ENCODE measurements at regions not wholly inside any gene's neighbourhood (a gene's known extent, or its start where the extent isn't known, plus 50 kb on each side); places are given as distances from the start of the nearest gene placed in this dataset.

DNA sequence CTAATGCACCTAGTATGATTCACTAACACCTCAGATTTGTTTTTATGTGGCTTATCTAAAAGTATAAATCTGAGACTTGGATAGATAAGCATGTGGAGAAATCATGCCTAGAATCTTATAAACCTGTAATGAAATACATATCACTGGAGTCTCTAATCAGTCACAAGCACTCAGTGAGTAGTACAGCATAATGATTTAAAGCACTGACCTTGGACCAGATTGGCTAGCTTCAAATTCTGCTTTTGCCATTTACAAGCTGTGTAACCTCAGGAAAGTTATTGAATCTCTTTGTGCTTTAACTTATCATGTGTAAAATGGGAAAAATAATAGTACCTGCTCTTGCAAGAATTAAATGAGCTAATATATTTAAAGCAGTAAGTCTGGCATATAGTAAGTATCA, 61.2 kb upstream of the ALDH1A1 start:
- H3K36me3 ChIP-seq = no peaks in the 10 kb centered on the region
- no peak overlapping the region for H3K4me3 ChIP-seq
- no peaks in the 10 kb centered on the region for H3K27me3 ChIP-seq
- H3K27ac ChIP-seq = no peak overlapping the region
- H3K9me3 ChIP-seq = no peaks in the 10 kb centered on the region
- TF ChIP-seq, protein P1, sequence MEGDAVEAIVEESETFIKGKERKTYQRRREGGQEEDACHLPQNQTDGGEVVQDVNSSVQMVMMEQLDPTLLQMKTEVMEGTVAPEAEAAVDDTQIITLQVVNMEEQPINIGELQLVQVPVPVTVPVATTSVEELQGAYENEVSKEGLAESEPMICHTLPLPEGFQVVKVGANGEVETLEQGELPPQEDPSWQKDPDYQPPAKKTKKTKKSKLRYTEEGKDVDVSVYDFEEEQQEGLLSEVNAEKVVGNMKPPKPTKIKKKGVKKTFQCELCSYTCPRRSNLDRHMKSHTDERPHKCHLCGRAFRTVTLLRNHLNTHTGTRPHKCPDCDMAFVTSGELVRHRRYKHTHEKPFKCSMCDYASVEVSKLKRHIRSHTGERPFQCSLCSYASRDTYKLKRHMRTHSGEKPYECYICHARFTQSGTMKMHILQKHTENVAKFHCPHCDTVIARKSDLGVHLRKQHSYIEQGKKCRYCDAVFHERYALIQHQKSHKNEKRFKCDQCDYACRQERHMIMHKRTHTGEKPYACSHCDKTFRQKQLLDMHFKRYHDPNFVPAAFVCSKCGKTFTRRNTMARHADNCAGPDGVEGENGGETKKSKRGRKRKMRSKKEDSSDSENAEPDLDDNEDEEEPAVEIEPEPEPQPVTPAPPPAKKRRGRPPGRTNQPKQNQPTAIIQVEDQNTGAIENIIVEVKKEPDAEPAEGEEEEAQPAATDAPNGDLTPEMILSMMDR (IDR thresholded peaks at IDR 0.05) = no peak
- TF ChIP-seq POLR2AphosphoS5 (IDR thresholded peaks at IDR 0.05; ENCODE audit: insufficient read depth in 1 of 2, low read depth in 1 of 2) = no peak
- TF ChIP-seq POLR2A (IDR thresholded peaks at IDR 0.05) = no peak
- intact Hi-C loops (cut with DNase I) = no loop called here
- no peaks in the 10 kb centered on the region for H3K4me1 ChIP-seq
- no peak for DNase-seq (ENCODE audit: extremely low spot score in 2 of 2)

DNA sequence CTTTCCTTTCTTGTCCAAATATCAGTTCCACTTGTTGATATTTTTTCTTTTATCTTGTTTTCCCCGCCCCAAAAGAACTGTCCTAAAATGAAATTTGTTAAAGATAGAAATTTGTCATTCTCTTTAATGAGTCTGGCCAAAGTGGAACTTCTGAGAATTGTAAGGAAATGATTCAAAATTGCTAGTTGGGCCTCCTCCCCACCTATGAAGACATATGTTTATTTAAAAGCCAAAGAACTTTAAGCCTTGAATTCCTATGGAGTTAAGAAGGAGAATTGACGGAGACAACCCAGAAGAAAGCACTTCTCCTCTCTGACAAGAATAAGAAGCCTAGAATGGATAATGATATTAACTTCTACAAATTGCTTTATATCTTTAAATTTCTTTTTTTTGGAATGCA, 59.1 kb upstream of the ALDH1A1 start:
- no peaks in the 10 kb centered on the region for H3K9me3 ChIP-seq
- DNase-seq (ENCODE audit: extremely low spot score in 2 of 2) = no peak
- intact Hi-C loops (cut with DNase I) = no loop called here
- no peaks in the 10 kb centered on the region for H3K27me3 ChIP-seq
- H3K4me3 ChIP-seq = no peak overlapping the region
- no peaks in the 10 kb centered on the region for H3K36me3 ChIP-seq
- H3K4me1 ChIP-seq = no peaks in the 10 kb centered on the region
- H3K27ac ChIP-seq = peak overlapping the region; percentile 57
- TF ChIP-seq POLR2AphosphoS5 (IDR thresholded peaks at IDR 0.05; ENCODE audit: insufficient read depth in 1 of 2, low read depth in 1 of 2) (no peak), POLR2A (IDR thresholded peaks at IDR 0.05) (no peak)
- TF ChIP-seq, protein P1 (IDR thresholded peaks at IDR 0.05) = no peak

DNA sequence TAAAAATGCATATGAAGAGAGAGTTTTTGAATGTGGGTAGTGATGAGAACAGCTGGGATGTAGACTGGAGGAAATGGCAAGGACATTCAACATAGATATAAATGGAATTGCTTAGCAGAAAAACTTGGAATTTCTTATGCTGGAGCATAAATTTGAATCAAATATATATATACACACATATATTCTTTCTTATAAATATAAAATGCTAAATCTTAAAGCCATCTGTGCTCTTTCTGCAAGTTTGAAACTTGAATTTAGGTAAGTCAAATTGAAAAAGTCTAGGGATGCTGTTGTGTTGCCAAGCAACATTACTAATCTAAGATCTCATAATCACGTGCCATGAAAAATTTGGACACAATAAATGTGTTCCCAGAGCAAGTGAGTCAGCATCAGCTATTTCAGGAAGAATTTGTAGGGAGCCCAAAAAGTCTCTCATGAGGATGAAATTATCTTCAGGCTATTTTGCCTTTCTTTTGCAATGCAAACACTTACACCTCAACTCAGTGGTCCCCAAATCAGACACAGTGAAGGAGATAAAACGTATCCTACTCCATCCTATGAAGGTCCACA, 58.4 kb upstream of the ALDH1A1 start:
- no peak for DNase-seq (ENCODE audit: extremely low spot score in 2 of 2)
- H3K4me3 ChIP-seq = no peak overlapping the region
- peak overlapping the region; percentile 57 for H3K27ac ChIP-seq
- peak in 1 of 2 donors; percentile 82 for TF ChIP-seq POLR2AphosphoS5 (IDR thresholded peaks at IDR 0.05; ENCODE audit: insufficient read depth in 1 of 2, low read depth in 1 of 2)
- no peak for TF ChIP-seq POLR2A (IDR thresholded peaks at IDR 0.05)
- no peaks in the 10 kb centered on the region for H3K4me1 ChIP-seq
- H3K9me3 ChIP-seq = no peaks in the 10 kb centered on the region
- no peaks in the 10 kb centered on the region for H3K36me3 ChIP-seq
- H3K27me3 ChIP-seq = no peaks in the 10 kb centered on the region
- intact Hi-C loops (cut with DNase I) = no loop called here

DNA sequence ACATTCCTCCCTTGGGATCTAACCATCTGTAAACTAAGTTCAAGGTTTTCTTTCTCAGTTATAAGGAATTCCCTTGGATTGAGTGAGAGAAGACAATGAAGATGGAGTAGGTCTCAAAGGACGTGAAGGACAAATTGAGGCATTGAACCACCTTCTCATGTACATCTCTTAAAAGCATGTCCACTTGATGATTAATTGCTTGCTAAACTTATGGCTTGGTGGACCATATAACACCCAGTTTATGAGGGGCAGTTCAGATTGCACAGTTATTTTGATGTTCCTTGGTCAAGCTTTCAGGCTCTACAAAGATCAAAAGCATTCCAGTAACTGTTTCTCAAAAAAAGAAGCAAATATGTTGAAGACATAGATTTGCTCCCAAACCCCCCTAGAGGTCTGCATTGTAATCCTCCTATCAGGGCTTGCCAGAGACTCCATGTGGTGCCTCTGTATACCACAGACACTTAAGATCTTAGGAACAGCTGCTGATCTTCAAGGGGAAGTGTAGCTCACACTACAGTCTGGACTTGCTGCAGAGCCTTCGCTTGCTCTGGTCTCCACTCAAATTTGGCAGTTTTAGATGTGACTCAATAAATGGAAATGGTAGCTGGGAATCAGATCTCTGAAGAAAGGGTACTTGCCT, 56.9 kb upstream of the ALDH1A1 start:
- H3K9me3 ChIP-seq = no peaks in the 10 kb centered on the region
- no peak for DNase-seq (ENCODE audit: extremely low spot score in 2 of 2)
- H3K4me1 ChIP-seq = no peaks in the 10 kb centered on the region
- H3K27me3 ChIP-seq = no peaks in the 10 kb centered on the region
- H3K36me3 ChIP-seq = no peaks in the 10 kb centered on the region
- no peak overlapping the region for H3K4me3 ChIP-seq
- intact Hi-C loops (cut with DNase I) = no loop called here
- TF ChIP-seq, protein P1 (IDR thresholded peaks at IDR 0.05) = no peak
- no peak overlapping the region for H3K27ac ChIP-seq

DNA sequence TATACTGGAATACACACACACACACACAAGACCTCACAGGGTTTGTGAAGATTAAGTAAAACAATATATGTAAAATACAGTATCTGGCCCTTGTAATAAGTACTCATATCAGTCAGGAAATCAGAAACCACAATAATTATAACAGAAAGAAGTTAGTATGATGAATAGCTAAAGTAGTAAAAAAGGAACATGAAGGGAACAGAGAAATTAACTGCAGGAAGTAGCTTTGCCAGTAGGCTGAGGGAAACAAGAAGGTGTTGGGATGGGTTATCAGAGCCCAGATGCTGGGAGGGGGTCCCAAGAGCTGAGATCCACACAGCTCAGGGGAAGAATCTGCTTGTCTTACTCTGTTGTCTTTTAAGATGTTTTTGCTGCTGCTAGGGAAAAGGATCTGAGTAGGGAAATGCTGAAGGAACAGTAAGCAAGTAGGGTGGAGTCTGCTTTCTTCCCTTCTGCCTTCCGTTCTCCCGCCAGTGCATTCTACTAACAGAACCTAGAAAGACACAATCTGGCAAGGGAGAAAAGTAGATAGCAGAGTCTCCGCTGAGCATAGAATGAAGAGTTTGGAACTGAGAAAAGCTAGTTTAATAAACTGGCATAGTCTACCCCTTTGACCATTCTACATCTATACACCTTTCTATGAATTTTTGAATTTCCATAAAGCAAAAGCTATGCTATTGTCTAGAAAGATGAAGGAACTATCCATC, 55.3 kb upstream of the ALDH1A1 start:
- Histone ChIP-seq H3K4me1 (no peaks in the 10 kb centered on the region), H3K4me3 (no peak overlapping the region), H3K27ac (no peak overlapping the region), H3K9me3 (no peaks in the 10 kb centered on the region), H3K36me3 (no peaks in the 10 kb centered on the region), H3K27me3 (no peaks in the 10 kb centered on the region)
- TF ChIP-seq POLR2A (IDR thresholded peaks at IDR 0.05) = no peak
- TF ChIP-seq, protein P1 (IDR thresholded peaks at IDR 0.05) = no peak
- intact Hi-C loops (cut with DNase I) = no loop called here
- DNase-seq (ENCODE audit: extremely low spot score in 2 of 2) = no peak
